Right renal pelvis (tissue), 4 donors: ENCODE measurements at regions not wholly inside any gene's neighbourhood (a gene's known extent, or its start where the extent isn't known, plus 50 kb on each side); places are given as distances from the start of the nearest gene placed in this dataset.

Source experiments
- DNase-seq, 4 donors: peaks; one replicate each; pipeline ENCODE4 v3.0.0-alpha.2; 2013; ENCODE audit warnings: low read depth in 4 of 4, low spot score in 3 of 4, missing footprints in 1 of 4

GRCh38 chr17:36752096-36752888 lies 150.9 kb downstream of the MRM1 start:
- DNase-seq = no peak

GRCh38 chr17:36755586-36755985 lies 154.2 kb downstream of the MRM1 start:
- DNase-seq = no peak

- DNase-seq = no peak
These were observed 155.3 kb downstream of the MRM1 start for GRCh38 chr17:36756695-36757094.

GRCh38 chr17:36760425-36760824 lies 159.0 kb downstream of the MRM1 start:
- DNase-seq = no peak

- DNase-seq = no peak
These were observed 160.0 kb downstream of the MRM1 start for GRCh38 chr17:36761203-36761950.

- no peak for DNase-seq
These were observed 164.2 kb downstream of the MRM1 start for GRCh38 chr17:36765436-36766043.

GRCh38 chr17:36768394-36768793 lies 167.0 kb downstream of the MRM1 start:
- DNase-seq = peak in 2 of 4 donors; percentile 35 to 53

GRCh38 chr17:36773039-36773438 lies 164.2 kb upstream of the LHX1 start:
- no peak for DNase-seq

- peak in 3 of 4 donors; percentile 50 to 57 (median 55) for DNase-seq
These were observed 160.2 kb upstream of the LHX1 start for GRCh38 chr17:36777118-36777517.

GRCh38 chr17:36778448-36778847 lies 158.8 kb upstream of the LHX1 start:
- peak; percentile 66 to 89 (median 76) for DNase-seq

- DNase-seq = no peak
These were observed 157.7 kb upstream of the LHX1 start for GRCh38 chr17:36779550-36779949.

- no peak for DNase-seq
These were observed 152.6 kb upstream of the LHX1 start for GRCh38 chr17:36784633-36785032.

- no peak for DNase-seq
These were observed 150.4 kb upstream of the LHX1 start for GRCh38 chr17:36786867-36787266.

- DNase-seq = no peak
These were observed 145.9 kb upstream of the LHX1 start for GRCh38 chr17:36791150-36791941.

GRCh38 chr17:36791942-36792475 lies 145.3 kb upstream of the LHX1 start:
- no peak for DNase-seq

GRCh38 chr17:36792849-36793248 lies 144.4 kb upstream of the LHX1 start:
- DNase-seq = no peak

- DNase-seq = no peak
These were observed 143.3 kb upstream of the LHX1 start for GRCh38 chr17:36793976-36794375.

GRCh38 chr17:36807496-36808179 lies 129.6 kb upstream of the LHX1 start:
- no peak for DNase-seq

GRCh38 chr17:36808180-36808661 lies 129.1 kb upstream of the LHX1 start:
- DNase-seq = no peak

- DNase-seq = no peak
These were observed 124.5 kb upstream of the LHX1 start for GRCh38 chr17:36812762-36813161.
